ENCODE measurements at regions not wholly inside any gene's neighbourhood (a gene's known extent, or its start where the extent isn't known, plus 50 kb on each side); places are given as distances from the start of the nearest gene placed in this dataset.
A peak's percentile ranks its signal among the peaks of the same experiment; 100 is the strongest.
"Not testable (repeated sequence)": the region's sequence is repeated elsewhere in the genome, so short reads cannot be mapped to it uniquely, and the experiment has no call there.

DNA sequence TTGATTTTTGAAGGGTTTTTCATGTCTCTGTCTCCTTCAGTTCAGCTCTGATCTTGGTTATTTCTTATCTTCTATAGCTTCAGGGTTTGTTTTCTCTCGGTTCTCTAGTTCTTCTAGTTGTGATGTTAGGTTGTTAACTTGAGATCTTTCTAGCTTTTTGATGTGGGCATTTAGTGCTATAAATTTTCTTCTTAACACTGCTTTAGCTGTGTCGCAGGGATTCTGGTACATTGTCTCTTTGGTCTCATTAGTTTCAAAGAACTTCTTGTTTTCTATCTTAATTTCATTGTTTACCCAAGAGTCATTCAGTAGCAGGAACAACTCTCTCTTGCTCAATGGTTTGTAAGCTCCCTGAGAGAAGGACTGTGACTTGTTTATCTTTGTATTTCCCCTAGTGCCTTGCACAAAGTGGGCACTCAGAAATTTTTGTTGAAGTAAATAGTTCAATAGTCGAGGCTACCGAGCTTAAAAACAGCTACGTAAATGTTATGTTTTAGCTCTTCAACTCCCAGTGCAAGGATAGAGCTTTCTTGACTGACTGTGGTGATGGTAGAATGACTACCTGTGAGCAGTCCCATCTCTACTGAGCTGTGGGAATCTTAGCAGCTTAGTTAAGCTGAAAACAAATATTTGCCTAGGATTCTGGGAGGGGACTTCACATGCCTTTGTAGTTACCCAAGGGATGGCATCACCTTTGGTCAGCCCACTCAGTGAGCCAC is 225.8 kb upstream of the ELL2 start:
- peaks cover 5% of the 10 kb centered on the region for H3K27me3 Mint-ChIP-seq
- CTCF ChIA-PET: interaction anchor here (0.6 kb wide), 1 partner anchor 215 kb away, joined by 3 read pairs; no protein-coding TSS in a partner anchor

DNA sequence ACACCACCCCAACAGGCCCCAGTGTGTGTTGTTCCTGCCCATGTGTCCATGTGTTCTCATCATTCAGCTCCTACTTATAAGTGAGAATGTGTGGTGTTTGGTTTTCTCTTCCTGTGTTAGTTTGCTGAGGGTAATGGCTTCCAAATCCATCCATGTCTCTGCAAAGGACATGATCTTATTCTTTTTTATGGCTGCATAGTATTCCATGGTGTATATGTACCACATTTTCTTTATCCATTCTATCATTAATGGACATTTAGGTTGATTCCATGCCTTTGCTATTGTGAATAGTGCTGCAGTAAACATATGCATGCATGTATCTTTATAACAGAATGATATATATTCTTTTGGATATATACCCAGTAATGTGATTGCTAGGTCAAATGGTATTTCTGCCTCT is 222.9 kb upstream of the ELL2 start:
- H3K9me3 Mint-ChIP-seq, H3K4me1 Mint-ChIP-seq, H3K27ac Mint-ChIP-seq, H3K27me3 Mint-ChIP-seq, H3K36me3 Mint-ChIP-seq, DNase-seq, H3K4me3 Mint-ChIP-seq, CTCF ChIA-PET: not testable (repeated sequence)

More for the DNA sequence above, 225.8 kb upstream of the ELL2 start:
- Mint-ChIP-seq H3K36me3 (no peaks in the 10 kb centered on the region), H3K4me3 (no peak overlapping the region), H3K9me3 (no peaks in the 10 kb centered on the region), H3K27ac (no peak overlapping the region), H3K4me1 (no peaks in the 10 kb centered on the region)
- no peak for DNase-seq

DNA sequence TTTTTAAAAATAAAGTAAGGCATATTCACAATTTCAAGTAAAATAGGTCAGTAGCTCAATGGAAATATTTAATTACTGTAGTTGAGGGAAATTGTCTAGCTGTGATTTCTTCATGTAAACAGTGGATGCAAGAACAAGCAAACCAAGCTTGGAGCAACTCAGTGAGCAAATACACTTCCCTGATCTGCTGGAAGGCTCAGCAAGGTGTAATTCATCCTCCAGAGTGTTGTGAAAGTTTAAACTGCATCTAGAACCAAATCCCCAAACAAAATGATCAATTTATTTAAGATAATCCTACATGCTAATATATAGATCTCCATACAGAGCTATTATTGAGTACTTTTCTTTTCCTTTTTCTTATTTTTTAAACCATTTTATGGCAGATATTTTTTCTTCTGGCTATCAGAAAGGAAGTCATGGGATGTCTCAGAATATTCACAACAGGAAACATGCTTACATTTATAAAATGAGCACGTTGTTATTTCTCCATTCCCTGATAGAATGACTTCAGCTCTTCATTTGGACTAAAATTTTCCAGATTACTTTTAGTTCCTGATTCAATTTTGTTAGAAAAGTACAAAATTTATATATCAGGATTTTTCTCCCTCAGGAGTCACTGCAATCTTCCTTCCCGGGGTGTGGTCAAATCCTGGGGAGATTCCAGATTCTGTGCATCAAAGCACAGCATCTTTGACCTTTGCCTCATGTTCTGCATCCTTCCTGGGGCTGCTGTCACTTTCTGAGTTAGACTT is 219.2 kb upstream of the ELL2 start:
- CTCF ChIA-PET: no interaction called here
- H3K36me3 Mint-ChIP-seq: no peaks in the 10 kb centered on the region
- no peak overlapping the region for H3K27ac Mint-ChIP-seq
- DNase-seq: no peak
- H3K9me3 Mint-ChIP-seq: no peaks in the 10 kb centered on the region
- H3K27me3 Mint-ChIP-seq: no peaks in the 10 kb centered on the region
- H3K4me1 Mint-ChIP-seq: no peaks in the 10 kb centered on the region
- H3K4me3 Mint-ChIP-seq: no peak overlapping the region

DNA sequence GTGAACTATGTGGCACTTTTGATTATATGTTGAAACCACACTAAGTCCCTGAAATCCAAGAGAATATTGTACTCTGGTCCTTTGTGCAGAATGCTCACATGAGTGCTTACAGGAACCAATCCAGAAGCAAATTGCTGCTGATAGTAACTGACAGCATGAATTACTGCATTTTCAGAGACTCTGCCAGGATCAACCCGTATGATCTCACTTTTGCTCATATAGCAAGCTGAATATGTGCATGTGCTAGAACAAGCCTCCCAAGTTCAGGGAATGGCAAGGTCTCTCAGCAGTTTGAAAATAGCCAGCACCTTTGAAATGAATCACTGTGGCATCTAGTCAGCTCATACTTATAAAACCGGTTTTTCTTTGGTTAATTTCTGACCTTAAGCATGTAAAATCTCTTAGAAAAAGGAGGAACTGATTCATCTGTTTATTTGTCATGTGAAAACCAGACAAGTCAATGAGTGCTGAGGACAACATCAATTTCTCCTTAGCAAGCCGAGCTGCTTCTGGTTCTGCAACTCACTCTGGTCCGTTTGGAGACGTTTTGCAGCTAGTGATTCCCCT is 215.7 kb upstream of the ELL2 start:
- Mint-ChIP-seq H3K4me3 (no peak overlapping the region), H3K9me3 (no peaks in the 10 kb centered on the region), H3K27ac (no peak overlapping the region), H3K27me3 (no peaks in the 10 kb centered on the region), H3K36me3 (no peaks in the 10 kb centered on the region), H3K4me1 (no peaks in the 10 kb centered on the region)
- CTCF ChIA-PET: no interaction called here
- no peak for DNase-seq

DNA sequence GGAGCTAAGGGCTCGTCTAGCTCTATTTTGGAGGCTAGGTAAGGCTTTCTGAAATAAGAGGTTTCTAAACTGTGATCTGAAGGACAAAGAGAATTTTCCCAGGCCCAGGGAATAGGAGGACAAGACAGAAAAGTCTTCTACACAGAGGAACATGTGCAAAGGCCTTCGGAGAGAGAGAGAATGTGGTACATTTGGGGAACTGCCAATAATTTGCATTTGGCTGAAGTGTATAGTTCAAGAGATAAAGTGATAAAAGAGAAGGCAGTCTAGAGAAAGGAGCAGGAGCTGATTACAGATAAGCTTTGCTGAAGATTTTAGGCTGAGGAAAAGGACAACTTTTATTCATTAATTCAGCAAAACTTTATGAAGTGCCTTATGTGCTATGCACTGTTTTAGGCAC is 214.4 kb upstream of the ELL2 start:
- Mint-ChIP-seq H3K27ac (no peak overlapping the region), H3K4me1 (no peaks in the 10 kb centered on the region), H3K9me3 (no peaks in the 10 kb centered on the region), H3K27me3 (no peaks in the 10 kb centered on the region), H3K36me3 (no peaks in the 10 kb centered on the region), H3K4me3 (no peak overlapping the region)
- CTCF ChIA-PET: no interaction called here
- no peak for DNase-seq

DNA sequence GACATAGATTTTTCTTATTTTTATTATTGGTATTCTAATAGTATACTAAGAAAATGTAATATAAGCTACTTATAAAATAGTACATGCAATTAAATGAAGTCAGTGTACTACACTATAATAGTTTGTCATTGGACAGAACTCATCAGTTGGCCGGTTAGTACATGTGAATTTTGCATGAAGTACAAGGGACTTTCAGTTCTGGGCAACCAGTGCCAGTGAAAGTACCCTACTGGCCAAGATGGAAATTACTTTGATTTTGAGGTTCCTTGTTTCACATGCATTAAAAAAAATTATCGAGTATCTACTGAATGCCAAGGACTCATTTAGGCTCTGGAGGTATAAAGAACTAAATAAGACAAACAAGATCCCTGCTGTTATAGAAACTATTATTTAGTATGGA is 213.4 kb upstream of the ELL2 start:
- CTCF ChIA-PET: no interaction called here

DNA sequence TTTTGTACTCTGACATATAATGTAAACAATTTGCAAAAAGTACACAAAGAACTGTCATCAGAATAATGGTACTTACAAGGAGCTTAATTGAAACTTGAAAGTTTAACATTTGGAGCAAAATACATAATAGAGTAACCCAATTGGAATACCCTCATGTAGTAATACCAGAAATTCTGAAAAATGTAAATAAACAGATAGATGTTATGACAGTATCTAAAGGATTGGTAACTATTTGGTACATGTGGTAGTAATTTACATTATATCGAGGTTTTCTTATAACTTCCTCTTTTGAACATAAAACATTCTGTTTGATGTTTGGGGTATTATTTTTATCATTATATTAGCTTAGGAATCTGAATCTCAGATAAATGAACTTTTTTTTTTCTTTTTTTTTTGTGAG is 211.7 kb upstream of the ELL2 start:
- H3K36me3 Mint-ChIP-seq: no peaks in the 10 kb centered on the region
- no peak overlapping the region for H3K4me3 Mint-ChIP-seq
- H3K9me3 Mint-ChIP-seq: no peaks in the 10 kb centered on the region
- H3K27ac Mint-ChIP-seq: no peak overlapping the region
- H3K27me3 Mint-ChIP-seq: no peaks in the 10 kb centered on the region
- CTCF ChIA-PET: no interaction called here
- no peak for DNase-seq
- no peaks in the 10 kb centered on the region for H3K4me1 Mint-ChIP-seq

More for the DNA sequence above, 213.4 kb upstream of the ELL2 start:
- Mint-ChIP-seq H3K4me3 (no peak overlapping the region), H3K4me1 (no peaks in the 10 kb centered on the region), H3K36me3 (no peaks in the 10 kb centered on the region), H3K27me3 (no peaks in the 10 kb centered on the region), H3K27ac (no peak overlapping the region), H3K9me3 (no peaks in the 10 kb centered on the region)
- no peak for DNase-seq

DNA sequence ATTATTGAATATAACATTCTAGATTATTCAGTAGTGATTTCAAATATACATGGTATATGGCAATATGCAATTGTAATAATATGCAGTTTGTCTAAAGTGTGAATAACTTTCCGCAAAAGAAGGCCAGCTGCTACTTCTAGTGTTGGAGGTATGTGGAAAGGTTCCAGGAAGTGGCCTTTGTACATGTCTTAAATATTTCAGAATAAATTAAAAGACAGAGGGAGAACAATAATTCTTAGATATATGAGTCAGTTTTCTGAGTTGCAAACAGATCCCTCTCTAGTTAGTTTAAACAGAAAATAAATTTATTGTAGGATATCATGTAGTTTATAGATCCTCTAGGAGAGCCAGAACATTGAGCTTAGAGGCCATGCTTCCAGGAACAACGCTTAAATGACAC is 210.8 kb upstream of the ELL2 start:
- no peaks in the 10 kb centered on the region for H3K4me1 Mint-ChIP-seq
- H3K27me3 Mint-ChIP-seq: no peaks in the 10 kb centered on the region
- H3K36me3 Mint-ChIP-seq: no peaks in the 10 kb centered on the region
- no peak overlapping the region for H3K27ac Mint-ChIP-seq
- no peaks in the 10 kb centered on the region for H3K9me3 Mint-ChIP-seq
- no peak overlapping the region for H3K4me3 Mint-ChIP-seq
- no peak for DNase-seq
- CTCF ChIA-PET: no interaction called here

DNA sequence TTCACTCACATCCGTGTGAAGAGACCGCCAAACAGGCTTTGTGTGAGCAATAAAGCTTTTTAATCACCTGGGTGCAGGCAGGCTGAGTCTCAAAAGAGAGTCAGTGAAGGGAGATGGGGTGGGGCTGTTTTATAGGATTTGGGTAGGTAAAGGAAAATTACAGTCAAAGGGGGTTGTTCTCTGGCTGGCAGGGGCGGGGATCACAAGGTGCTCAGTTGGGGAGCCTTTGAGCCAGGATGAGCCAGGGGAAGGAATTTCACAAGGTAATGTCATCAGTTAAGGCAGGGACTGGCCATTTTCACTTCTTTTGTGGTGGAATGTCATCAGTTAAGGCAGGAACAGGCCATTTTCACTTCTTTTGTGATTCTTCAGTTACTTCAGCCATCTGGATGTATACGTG is 210.3 kb upstream of the ELL2 start:
- DNase-seq, H3K4me3 Mint-ChIP-seq, H3K27me3 Mint-ChIP-seq, H3K4me1 Mint-ChIP-seq, CTCF ChIA-PET, H3K9me3 Mint-ChIP-seq, H3K36me3 Mint-ChIP-seq, H3K27ac Mint-ChIP-seq: not testable (repeated sequence)

DNA sequence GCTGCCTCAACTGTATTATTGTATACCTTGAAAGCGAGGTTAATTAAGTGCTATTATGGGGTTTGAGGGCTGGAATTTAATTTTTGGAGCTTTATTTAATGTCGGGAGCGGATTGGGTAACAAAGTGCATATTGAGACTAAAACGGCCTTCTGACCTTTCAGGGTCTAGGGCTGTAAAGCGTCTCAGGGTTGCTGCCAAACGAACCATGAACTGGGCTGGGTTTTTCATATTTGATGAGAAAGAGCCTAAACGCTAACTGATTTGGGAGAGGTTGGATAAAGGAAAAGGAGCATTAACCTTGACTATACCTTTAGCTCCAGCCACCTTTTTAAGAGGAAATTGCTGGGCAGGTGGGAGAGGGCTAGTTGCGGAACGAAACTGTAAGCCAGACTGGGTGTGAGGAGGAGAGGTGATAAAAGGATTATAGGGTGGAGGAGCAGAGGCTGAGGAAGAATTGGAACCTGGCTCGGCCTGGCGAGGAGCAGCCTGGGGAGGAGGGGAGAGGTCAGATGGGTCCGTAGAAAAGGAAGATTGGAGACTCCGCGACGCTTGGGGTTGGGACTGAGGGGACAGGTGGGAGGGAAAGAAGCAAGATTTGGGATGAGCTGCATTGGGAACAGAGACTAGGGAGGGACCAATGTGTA is 209.0 kb upstream of the ELL2 start:
- CTCF ChIA-PET: not testable (repeated sequence)

DNA sequence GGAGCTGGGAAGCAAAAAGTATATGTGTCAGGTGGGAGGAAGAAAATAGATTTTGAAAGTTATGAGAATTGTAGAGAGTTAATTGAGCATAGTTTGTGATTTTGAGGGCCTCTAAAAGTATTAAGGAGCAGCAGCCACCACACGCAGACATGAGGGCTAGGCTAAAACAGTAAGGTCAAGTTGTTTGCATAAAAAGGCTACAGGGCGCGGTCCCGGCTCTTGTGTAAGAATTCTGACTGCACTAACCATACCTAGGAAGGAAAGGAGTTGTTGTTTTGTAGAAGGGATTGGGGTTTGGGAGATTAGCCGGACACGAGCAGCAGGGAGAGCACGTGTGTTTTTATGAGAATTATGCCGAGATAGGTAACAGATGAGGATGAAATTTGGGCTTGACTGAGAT is 207.2 kb upstream of the ELL2 start:
- DNase-seq, H3K36me3 Mint-ChIP-seq, CTCF ChIA-PET, H3K27ac Mint-ChIP-seq, H3K4me1 Mint-ChIP-seq, H3K4me3 Mint-ChIP-seq, H3K9me3 Mint-ChIP-seq, H3K27me3 Mint-ChIP-seq: not testable (repeated sequence)

More for the DNA sequence above, 209.0 kb upstream of the ELL2 start:
- H3K27ac Mint-ChIP-seq, H3K9me3 Mint-ChIP-seq, H3K4me3 Mint-ChIP-seq, H3K27me3 Mint-ChIP-seq, DNase-seq, H3K36me3 Mint-ChIP-seq, H3K4me1 Mint-ChIP-seq: not testable (repeated sequence)

DNA sequence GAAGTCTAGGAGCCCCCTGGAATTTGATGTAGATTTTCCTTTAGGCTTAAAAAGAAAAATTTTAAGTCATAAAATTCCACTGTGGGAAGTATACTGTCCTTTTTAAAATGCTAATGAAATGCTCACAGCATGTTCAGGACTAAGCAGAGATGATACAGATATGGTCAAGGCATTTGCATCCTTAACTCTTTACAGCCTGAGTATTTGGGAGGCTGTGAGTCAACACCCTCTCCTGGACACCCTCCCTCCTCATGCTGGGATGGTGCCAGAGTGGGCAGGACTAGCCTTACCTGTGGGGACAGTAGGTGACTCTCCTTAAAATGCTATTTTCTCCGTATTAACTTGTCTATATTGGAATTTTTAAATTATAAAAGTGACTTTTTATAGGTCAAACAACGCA is 197.4 kb upstream of the ELL2 start:
- H3K27me3 Mint-ChIP-seq: no peaks in the 10 kb centered on the region
- no peak overlapping the region for H3K4me3 Mint-ChIP-seq
- CTCF ChIA-PET: interaction anchor here (0.6 kb wide), 1 partner anchor 436 kb away, joined by 3 read pairs; no protein-coding TSS in a partner anchor
- H3K4me1 Mint-ChIP-seq: no peaks in the 10 kb centered on the region
- DNase-seq: no peak
- H3K36me3 Mint-ChIP-seq: no peaks in the 10 kb centered on the region
- H3K27ac Mint-ChIP-seq: no peak overlapping the region
- no peaks in the 10 kb centered on the region for H3K9me3 Mint-ChIP-seq

DNA sequence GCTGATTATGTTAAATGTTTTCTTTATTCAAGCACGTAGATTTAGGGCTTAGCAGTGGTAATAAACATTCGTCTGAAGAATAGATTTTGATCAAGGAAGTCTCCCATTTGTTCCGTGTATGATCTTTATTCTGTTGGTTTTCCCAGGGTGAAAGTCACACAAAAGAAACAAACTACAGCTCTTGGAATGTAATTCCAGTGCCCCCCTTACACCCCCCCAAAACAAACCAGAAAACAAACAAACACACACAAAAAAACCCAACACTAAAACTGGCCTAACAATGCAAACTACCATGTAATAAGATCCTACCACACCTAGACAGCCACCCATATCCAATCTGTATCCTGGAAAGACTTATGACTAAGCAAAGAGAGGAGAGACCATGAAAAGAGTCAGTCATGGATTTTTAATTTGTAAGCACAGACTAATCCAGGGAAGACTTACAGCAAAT is 196.2 kb upstream of the ELL2 start:
- Mint-ChIP-seq H3K27ac (no peak overlapping the region), H3K36me3 (no peaks in the 10 kb centered on the region), H3K4me3 (no peak overlapping the region), H3K27me3 (no peaks in the 10 kb centered on the region), H3K4me1 (no peaks in the 10 kb centered on the region), H3K9me3 (no peaks in the 10 kb centered on the region)
- no peak for DNase-seq
- CTCF ChIA-PET: no interaction called here

DNA sequence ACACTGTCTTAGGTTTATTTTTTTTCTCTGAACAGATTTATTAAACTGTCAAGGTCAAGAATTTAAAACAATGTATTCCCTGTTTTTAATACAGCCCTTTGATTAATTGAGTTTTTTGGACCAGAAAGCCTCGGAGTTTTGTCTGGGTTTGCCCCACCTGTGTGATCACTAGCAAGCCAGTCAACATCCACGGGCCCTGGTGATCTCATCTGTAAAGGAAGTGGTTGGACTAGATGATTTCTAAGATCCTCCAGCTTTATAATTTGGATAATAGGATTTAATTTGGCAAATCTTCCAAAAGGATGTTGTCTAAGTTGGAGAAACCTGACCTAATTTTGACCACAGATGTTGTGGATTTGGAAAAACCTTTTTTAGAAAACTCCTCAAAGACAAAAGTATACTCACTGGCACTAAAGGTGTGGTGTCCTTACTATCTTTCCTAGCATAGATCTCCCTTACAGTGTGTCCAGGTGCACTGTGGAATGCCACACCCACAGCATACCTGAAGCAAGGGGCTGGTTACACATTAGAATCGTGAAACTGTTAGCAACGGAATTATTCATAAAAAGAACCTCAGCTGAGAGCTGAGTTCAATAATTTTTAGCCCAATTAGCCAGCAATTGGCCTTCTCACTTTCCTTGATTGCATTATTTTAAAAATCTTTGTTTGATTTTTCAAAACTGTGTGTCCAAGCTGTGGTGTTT is 195.6 kb upstream of the ELL2 start:
- Mint-ChIP-seq H3K9me3 (no peaks in the 10 kb centered on the region), H3K27me3 (no peaks in the 10 kb centered on the region), H3K36me3 (no peaks in the 10 kb centered on the region), H3K4me1 (no peaks in the 10 kb centered on the region), H3K4me3 (no peak overlapping the region), H3K27ac (peak overlapping the region; percentile 33)
- DNase-seq: no peak
- CTCF ChIA-PET: no interaction called here
